Fibroblast of skin of right biceps (primary cell): ENCODE measurements at regions not wholly inside any gene's neighbourhood (a gene's known extent, or its start where the extent isn't known, plus 50 kb on each side); places are given as distances from the start of the nearest gene placed in this dataset.
"Not testable (repeated sequence)": the region's sequence is repeated elsewhere in the genome, so short reads cannot be mapped to it uniquely, and the experiment has no call there.

Experiments
- DNase-seq: peaks from one replicate; pipeline ENCODE4 v3.0.0-alpha.2; 2013

- peak; percentile 39 for DNase-seq
These were observed 118.7 kb upstream of the SLCO6A1 start for GRCh38 chr5:102617191-102618187.

DNA sequence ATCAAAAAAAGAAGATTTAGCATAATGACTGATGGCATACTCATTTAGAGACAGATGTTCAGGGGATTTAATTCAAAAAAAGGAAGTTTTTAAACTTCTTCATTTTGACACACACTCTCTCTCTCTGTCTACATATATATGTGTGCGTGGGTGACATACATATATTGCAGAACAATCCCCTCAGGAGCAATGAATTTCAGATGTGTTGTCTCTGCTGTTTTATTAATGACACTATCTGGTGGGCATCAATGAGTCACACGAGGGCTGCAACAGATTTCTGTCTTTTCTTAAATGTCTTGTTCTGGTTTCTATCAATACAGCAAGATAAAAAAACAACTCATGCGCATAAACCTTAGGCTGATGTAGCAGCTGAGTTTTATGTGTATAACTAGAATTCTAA is 123.5 kb upstream of the SLCO6A1 start:
- DNase-seq = peak; percentile 59

- DNase-seq = no peak
These were observed 124.7 kb upstream of the SLCO6A1 start for GRCh38 chr5:102623329-102624065.

DNA sequence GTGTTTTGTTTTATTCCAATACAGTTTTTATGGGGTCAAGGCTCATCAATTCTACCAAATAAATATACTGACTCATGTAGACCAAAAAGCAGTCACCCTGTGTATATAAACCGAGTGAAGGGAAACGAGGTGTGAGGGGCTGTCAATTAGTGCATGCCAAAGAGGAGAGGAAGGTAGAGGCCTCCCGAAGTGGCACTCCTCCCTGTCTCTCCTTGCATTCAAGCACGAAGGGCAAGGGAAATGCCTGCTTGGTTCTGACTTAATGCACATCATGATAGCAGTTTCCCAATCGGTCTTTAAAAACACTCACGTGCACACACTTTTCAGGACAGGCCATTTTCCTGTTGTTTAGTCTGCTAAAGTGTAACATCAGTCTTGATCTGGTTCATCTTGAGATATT is 125.6 kb upstream of the SLCO6A1 start:
- DNase-seq = no peak

DNA sequence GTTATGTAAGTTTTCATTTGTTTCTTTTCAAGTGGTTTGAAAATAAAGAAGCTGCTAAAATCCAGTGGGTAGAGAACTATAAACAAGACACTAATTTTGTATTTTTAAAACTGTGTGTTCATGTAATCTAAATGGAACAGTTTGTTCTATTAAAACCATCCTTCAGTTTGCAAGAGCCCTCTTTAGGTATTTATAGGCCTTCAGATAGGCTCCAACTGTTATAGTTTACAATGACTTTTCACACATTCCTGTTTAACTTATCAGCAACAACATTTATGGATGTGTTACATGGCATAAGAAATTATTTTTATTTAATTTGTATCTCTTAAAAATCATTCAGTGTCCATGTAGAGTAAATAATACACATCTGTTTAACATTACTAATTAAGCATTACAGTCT is 126.7 kb upstream of the SLCO6A1 start:
- no peak for DNase-seq

- DNase-seq = no peak
These were observed 127.1 kb upstream of the SLCO6A1 start for GRCh38 chr5:102625928-102626327.

DNA sequence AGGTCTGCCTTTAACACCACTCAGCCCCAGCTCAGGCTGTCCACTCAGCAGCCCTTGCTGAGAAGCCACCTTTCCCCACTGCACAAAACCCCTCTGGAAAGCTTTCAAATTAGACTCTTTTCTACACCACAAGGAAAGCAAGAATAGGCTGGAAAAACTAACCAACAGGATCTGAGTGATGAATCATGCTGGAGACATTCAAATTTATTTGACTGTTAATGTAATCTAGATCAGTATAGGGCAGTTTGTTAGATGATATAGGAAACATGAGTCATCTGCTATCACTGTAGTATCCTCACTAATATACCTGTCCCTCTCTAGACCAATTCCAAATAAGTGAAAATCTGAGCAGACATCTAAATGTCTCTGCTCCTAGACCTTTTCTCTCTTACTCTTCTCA is 127.8 kb upstream of the PAM start:
- DNase-seq = peak; percentile 72

GRCh38 chr5:102628441-102629175 is 126.5 kb upstream of the PAM start:
- DNase-seq = peak; percentile 30

GRCh38 chr5:102629827-102630605 is 125.1 kb upstream of the PAM start:
- no peak for DNase-seq

DNA sequence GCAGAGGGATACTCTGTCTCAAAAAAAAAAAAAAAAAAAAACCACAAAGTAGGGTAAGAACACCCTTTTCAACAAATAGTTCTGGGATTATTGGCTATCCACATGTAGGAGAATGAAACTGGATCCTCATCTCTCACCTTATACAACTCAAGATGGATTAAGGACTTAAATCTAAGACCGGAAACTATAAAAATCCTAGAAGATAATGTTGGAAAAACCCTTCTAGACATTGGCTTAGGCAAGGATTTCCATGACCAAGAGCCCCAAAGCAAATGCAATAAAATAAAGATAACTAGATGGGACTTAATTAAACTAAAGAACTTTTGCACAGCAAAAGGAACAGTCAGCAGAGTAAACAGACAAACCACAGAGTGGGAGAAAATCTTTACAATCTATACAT is 119.7 kb upstream of the PAM start:
- not testable (repeated sequence) for DNase-seq

- no peak for DNase-seq
These were observed 116.8 kb upstream of the PAM start for GRCh38 chr5:102638316-102638715.

- no peak for DNase-seq
These were observed 116.0 kb upstream of the PAM start for GRCh38 chr5:102638912-102639652.

DNA sequence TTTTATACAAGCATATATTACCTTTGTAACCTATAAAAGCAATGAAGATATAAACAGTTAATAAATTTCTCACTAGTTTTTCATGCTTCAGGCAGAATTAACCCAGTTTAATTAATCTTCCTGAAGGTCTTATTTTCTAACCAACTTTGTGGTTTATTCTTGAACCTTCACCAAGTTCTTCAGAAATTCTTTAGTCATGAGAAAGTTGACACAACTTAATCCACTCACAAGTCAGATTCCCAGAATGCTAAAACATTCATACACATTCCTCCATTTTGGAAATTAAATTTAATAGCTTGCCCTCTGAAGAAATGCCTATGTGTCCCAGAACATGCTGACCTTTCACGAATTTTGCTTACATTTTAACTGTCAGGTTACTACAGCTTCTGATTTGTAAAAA is 105.4 kb upstream of the PAM start:
- peak; percentile 65 for DNase-seq

GRCh38 chr5:102651466-102651865 is 103.6 kb upstream of the PAM start:
- DNase-seq = peak; percentile 27

DNA sequence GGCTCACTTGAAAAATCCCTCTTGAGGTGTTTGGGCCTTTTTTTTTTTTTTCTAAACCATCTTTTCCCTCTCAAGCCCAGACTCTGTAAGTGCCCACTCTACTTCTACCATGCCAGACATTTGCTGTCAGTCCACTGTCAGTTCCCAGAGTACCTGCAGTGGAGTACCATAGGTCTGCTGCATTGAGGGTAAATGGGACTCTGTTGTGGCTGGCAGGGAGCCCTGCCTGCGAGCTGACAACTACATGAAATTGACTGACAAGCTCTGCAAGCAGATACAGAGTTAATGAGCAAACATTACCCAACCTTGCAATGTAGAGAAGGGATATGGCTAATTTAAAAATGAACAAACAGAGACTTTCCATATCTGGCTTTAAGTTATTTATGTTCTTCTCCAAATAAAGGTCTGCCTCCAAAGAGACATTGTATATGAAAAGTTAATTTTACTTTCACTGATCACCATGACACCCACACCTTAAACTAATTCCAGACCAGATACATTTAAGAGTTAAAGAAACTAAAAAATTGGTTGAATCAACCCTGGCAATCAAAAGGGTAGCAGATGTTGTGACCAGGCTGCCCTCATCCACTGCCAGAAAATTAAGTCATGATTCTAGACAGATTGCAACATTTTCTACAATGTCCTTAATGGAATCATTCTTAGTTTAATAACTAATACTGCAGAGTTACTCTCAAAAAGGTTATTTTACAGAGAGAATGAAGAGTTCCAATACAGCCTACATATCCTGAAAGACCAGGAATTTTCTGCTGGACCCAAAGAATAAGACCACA is 100.4 kb upstream of the PAM start:
- DNase-seq = no peak

DNA sequence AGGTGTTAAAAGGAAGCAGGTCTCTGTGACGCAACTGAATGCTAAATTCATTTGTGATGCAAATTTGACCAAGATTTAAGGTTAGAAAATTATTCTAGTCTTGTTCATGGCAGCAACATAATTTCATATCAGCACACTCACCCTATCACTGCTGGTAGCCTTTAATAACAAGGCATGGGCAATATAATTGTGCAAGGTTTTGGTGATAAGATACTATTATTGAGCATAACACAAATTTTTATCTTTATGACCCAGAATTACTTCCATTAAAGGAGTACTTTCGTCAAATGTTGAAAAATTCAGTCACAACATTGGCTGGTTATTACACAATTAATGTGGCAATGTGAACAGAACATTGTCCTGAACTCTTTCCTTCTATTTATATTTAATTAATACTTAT is 96.0 kb upstream of the PAM start:
- DNase-seq = no peak

DNA sequence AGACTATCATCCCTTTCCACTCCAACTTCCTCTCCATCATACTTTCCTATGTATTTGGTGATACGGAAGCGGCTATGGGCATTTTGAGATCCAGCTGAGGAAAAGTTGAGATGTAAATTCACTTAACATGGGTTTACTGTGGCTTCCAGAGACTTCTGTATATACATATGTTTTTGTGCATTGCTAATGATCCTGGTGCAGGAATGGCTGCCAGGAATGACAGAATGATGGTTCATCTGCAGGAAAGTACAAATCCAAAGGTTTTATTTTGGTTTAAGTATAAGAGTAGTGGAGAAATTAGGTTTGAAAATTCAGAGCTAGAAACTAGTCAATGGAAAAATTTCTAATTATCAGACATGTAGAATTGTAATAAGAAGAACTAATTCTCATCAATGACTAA is 95.0 kb upstream of the PAM start:
- no peak for DNase-seq

GRCh38 chr5:102663749-102664530 is 91.2 kb upstream of the PAM start:
- DNase-seq = peak; percentile 57

DNA sequence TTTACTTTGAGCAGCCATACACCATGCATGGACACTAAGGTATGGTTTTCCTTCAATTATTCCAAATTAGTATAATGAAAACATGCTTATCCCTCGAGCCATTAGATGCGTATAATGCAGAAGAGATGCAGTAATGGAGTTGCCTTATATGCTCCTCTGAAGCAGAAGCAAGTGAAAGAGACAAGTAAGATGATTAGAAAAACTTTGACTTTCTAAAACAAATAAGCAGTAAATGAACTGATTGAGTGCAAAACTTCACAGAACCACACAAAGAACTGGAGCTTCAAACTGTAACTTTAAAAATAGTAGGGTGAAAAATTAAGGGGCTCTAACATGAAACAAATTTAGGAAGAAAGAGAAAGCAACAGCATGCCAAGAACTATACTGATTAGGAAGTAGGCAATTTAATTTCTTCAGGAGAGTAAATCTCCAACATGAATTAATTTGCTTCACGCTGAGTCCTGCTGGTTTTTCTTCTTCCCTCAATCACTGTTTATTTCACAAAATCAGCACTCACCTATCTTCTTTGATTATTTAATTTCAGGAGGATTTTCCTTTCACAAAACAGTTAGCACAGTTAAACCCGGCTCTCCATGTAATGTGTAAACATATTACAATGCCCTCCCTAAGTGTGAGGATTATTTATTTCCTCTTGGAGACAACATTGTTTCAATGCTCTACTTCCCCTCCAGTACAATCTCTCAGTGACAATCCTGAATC is 90.3 kb upstream of the PAM start:
- no peak for DNase-seq
